GM12873 (cell line): ENCODE measurements at regions not wholly inside any gene's neighbourhood (a gene's known extent, or its start where the extent isn't known, plus 50 kb on each side); places are given as distances from the start of the nearest gene placed in this dataset.

ENCODE experiments used
- CTCF ChIP-seq: IDR thresholded peaks from 2 replicates; pipeline ENCODE4 v1.5.1; 2012; ENCODE audit warnings: low read depth, mild to moderate bottlenecking, moderate library complexity, low read length, control low read depth; ENCODE audit not compliant: insufficient read depth; ENCODE audit errors: missing control alignments

- no peak for TF ChIP-seq CTCF
Observed at GRCh38 chr16:31706318-31706717, 167.3 kb upstream of the ZNF267 start.

GRCh38 chr16:31706925-31707324 lies 166.7 kb upstream of the ZNF267 start:
- no peak for TF ChIP-seq CTCF

- TF ChIP-seq CTCF = no peak
Observed at GRCh38 chr16:31707743-31708335, 165.8 kb upstream of the ZNF267 start.

- TF ChIP-seq CTCF = no peak
Observed at GRCh38 chr16:31708348-31708747, 165.3 kb upstream of the ZNF267 start.

GRCh38 chr16:31709181-31709580 lies 164.4 kb upstream of the ZNF267 start:
- no peak for TF ChIP-seq CTCF

- TF ChIP-seq CTCF = no peak
Observed at GRCh38 chr16:31710134-31710533, 163.5 kb upstream of the ZNF267 start.

- no peak for TF ChIP-seq CTCF
Observed at GRCh38 chr16:31710880-31711279, 162.7 kb upstream of the ZNF267 start.
